Prostate gland (tissue), 2 donors: ENCODE measurements at regions not wholly inside any gene's neighbourhood (a gene's known extent, or its start where the extent isn't known, plus 50 kb on each side); places are given as distances from the start of the nearest gene placed in this dataset.

Experiments used
- CTCF ChIP-seq, 4 experiments: fragments of 200-600 bp in 2 of 4; fragments of 450-650 bp in 2 of 4; sonication (generic) in 2 of 4; IDR thresholded peaks; 1 replicate in 3 of 4; 2 replicates in 1 of 4; pipeline ENCODE4 v1.5.1; 2016 to 2019; ENCODE audit warnings: antibody characterized with exemption in 4 of 4, mild to moderate bottlenecking in 2 of 4, moderate library complexity in 2 of 4
- POLR2A ChIP-seq: fragments of 450-650 bp; IDR thresholded peaks from one replicate; pipeline ENCODE4 v1.6.1; 2016; ENCODE audit warnings: antibody characterized with exemption, mild to moderate bottlenecking
- POLR2AphosphoS5 ChIP-seq: sonication (generic); formaldehyde crosslinking; IDR thresholded peaks from one replicate; pipeline ENCODE4 v1.6.1; 2017; ENCODE audit warnings: antibody characterized with exemption

- no peak for TF ChIP-seq CTCF (IDR thresholded peaks at IDR 0.05)
- TF ChIP-seq POLR2A: no peak
- TF ChIP-seq POLR2AphosphoS5: no peak
These were observed 170.2 kb downstream of the RGS9 start for GRCh38 chr17:65307081-65307960.
